Testis (tissue), 2 donors: ENCODE measurements at regions not wholly inside any gene's neighbourhood (a gene's known extent, or its start where the extent isn't known, plus 50 kb on each side); places are given as distances from the start of the nearest gene placed in this dataset.

ENCODE experiments used
- CTCF ChIP-seq, 3 experiments: fragments of 450-650 bp in 2 of 3; fragments of 200-600 bp in 1 of 3; sonication (generic) in 1 of 3; IDR thresholded peaks; one replicate each; pipeline ENCODE4 v1.5.1; 2016 to 2019; ENCODE audit warnings: antibody characterized with exemption in 3 of 3, mild to moderate bottlenecking in 2 of 3, moderate library complexity in 1 of 3
- POLR2A ChIP-seq: fragments of 450-650 bp; IDR thresholded peaks from one replicate; pipeline ENCODE4 v1.6.1; 2017; ENCODE audit warnings: antibody characterized with exemption, mild to moderate bottlenecking, moderate library complexity

- TF ChIP-seq CTCF (IDR thresholded peaks at IDR 0.05) (no peak), POLR2A (no peak)
Measured at GRCh38 chr14:100639280-100639679, 52.1 kb upstream of the BEGAIN start.
